ENCODE measurements at regions not wholly inside any gene's neighbourhood (a gene's known extent, or its start where the extent isn't known, plus 50 kb on each side); places are given as distances from the start of the nearest gene placed in this dataset.

GRCh38 chr11:127574478-127574877 is 573.9 kb upstream of the KIRREL3 start:
- Mint-ChIP-seq H3K4me1 (ENCODE audit: low read depth) (no peaks in the 10 kb centered on the region), H3K27me3 (peaks cover 1% of the 10 kb centered on the region), H3K4me3 (no peak overlapping the region), H3K27ac (no peak overlapping the region), H3K36me3 (ENCODE audit: low read depth) (no peaks in the 10 kb centered on the region), H3K9me3 (no peaks in the 10 kb centered on the region)
- ChIA-PET CTCF (no interaction called here), POLR2A (no interaction called here)
- TF ChIP-seq CTCF (IDR thresholded peaks at IDR 0.05), result no peak
- no peak for DNase-seq
- intact Hi-C loops (cut with micrococcal nuclease), result no loop called here
- ATAC-seq, result no peak

DNA sequence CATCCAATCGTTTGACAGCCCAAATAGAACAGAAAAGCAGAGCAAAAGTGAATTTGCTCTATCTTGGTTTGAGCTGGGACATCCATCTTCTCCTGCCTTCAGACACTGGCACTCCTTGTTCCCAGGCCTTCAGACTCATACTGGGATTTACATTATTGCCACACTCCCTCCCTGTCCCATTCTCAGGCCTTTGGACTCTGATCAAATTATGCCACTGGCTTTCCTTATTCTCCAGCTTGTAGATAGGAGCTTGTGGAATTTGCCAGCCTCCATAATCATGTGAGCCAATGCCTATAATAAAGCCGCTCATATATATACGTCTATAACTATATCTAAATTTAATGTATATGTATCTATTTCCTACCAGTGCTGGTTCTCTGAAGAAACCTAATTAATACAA is 568.3 kb upstream of the KIRREL3 start:
- TF ChIP-seq CTCF (IDR thresholded peaks at IDR 0.05), result no peak
- ATAC-seq, result no peak
- CTCF ChIA-PET, result no interaction called here
- Mint-ChIP-seq H3K27me3 (peaks cover 1% of the 10 kb centered on the region), H3K4me1 (ENCODE audit: low read depth) (no peaks in the 10 kb centered on the region), H3K36me3 (ENCODE audit: low read depth) (no peaks in the 10 kb centered on the region), H3K9me3 (no peaks in the 10 kb centered on the region), H3K4me3 (no peak overlapping the region), H3K27ac (no peak overlapping the region)
- DNase-seq, result no peak
- POLR2A ChIA-PET, result no interaction called here
- intact Hi-C loops (cut with micrococcal nuclease), result no loop called here

DNA sequence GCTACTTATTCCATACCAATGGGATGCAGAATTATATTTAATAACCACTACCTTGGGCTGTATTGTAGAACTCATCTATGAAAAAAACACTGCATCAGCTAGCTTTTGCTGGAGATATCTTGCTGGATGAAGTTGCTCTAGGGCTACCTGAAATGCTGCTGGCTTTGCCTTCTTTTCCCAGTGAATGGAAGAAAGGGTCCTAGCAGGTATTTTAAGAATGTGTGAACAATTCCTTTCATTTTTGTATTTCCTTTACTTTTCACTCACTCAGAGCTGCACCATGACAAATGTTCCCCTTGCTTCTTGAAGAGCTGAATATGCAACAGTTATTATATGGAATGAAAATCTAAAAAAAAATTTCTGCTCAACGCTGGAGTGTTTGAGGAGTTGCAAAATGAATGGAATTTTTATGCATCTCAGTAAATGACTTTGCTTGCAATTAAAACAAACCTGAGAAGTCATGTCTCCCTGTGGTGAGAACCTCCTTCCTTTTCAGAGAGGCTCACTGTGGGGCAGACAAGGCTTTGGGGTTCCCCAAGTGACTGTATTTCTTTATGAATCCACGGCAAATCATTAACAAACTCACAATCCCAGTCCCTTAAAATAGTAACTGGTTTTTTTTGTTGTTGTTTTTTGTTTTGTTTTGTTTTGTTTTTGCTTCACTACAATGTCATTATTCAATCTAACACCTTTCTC is 566.8 kb upstream of the KIRREL3 start:
- no peak overlapping the region for H3K4me3 Mint-ChIP-seq
- no peak overlapping the region for H3K27ac Mint-ChIP-seq
- no peaks in the 10 kb centered on the region for H3K9me3 Mint-ChIP-seq
- H3K27me3 Mint-ChIP-seq, result peaks cover 1% of the 10 kb centered on the region
- CTCF ChIA-PET, result no interaction called here
- no peak for TF ChIP-seq CTCF (IDR thresholded peaks at IDR 0.05)
- intact Hi-C loops (cut with micrococcal nuclease), result no loop called here
- DNase-seq (no peak), ATAC-seq (no peak)
- H3K36me3 Mint-ChIP-seq (ENCODE audit: low read depth), result no peaks in the 10 kb centered on the region
- POLR2A ChIA-PET, result no interaction called here
- no peaks in the 10 kb centered on the region for H3K4me1 Mint-ChIP-seq (ENCODE audit: low read depth)

- Mint-ChIP-seq H3K4me1 (ENCODE audit: low read depth) (no peaks in the 10 kb centered on the region), H3K36me3 (ENCODE audit: low read depth) (no peaks in the 10 kb centered on the region), H3K9me3 (no peaks in the 10 kb centered on the region), H3K27ac (no peak overlapping the region), H3K27me3 (peaks cover 1% of the 10 kb centered on the region), H3K4me3 (no peak overlapping the region)
- CTCF ChIA-PET, result no interaction called here
- DNase-seq (no peak), ATAC-seq (no peak)
- TF ChIP-seq CTCF (IDR thresholded peaks at IDR 0.05), result no peak
- POLR2A ChIA-PET, result no interaction called here
- intact Hi-C loops (cut with micrococcal nuclease), result no loop called here
Measured at GRCh38 chr11:127564810-127565209, 564.2 kb upstream of the KIRREL3 start.

GRCh38 chr11:127559978-127560377 is 559.4 kb upstream of the KIRREL3 start:
- Mint-ChIP-seq H3K36me3 (ENCODE audit: low read depth) (no peaks in the 10 kb centered on the region), H3K4me1 (ENCODE audit: low read depth) (no peaks in the 10 kb centered on the region), H3K9me3 (no peaks in the 10 kb centered on the region), H3K27ac (no peak overlapping the region), H3K27me3 (no peaks in the 10 kb centered on the region), H3K4me3 (no peak overlapping the region)
- CTCF ChIA-PET, result no interaction called here
- POLR2A ChIA-PET, result no interaction called here
- TF ChIP-seq CTCF (IDR thresholded peaks at IDR 0.05), result no peak
- intact Hi-C loops (cut with micrococcal nuclease), result no loop called here
- DNase-seq, result no peak
- no peak for ATAC-seq
